Lower leg skin (tissue), 3 donors: ENCODE measurements at regions not wholly inside any gene's neighbourhood (a gene's known extent, or its start where the extent isn't known, plus 50 kb on each side); places are given as distances from the start of the nearest gene placed in this dataset.

ENCODE experiments used
- CTCF ChIP-seq, 3 donors: fragments of 450-650 bp; IDR thresholded peaks; one replicate each; pipeline ENCODE4 v1.5.1; 2016; ENCODE audit warnings: antibody characterized with exemption in 3 of 3, mild to moderate bottlenecking in 3 of 3, moderate library complexity in 2 of 3
- POLR2A ChIP-seq, 2 donors: fragments of 450-650 bp; IDR thresholded peaks; one replicate each; pipeline ENCODE4 v1.6.1; 2016 to 2017; ENCODE audit warnings: antibody characterized with exemption in 2 of 2, mild to moderate bottlenecking in 1 of 2, moderate library complexity in 1 of 2

DNA sequence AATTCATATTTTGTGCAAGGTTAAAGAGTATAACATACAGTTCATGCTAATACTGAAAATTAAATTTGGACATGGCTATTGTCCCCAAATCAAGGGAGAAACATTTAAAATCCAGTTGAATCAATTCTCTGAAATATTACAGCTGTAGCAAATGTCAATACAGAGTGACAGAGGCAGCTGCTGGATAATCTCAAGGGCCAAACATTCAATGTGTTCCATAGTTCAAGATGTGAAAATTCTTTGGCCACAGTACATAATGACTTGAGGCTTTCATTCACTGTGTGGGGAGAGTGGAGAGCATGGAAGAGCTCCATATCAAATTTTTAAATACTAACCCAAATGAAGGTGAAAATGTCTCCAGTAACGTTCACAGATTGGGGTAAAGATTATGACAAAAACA is 1192.8 kb upstream of the CADM2 start:
- no peak for TF ChIP-seq CTCF (IDR thresholded peaks at IDR 0.05)
- no peak for TF ChIP-seq POLR2A (IDR thresholded peaks at IDR 0.05)
